ENCODE measurements at regions not wholly inside any gene's neighbourhood (a gene's known extent, or its start where the extent isn't known, plus 50 kb on each side); places are given as distances from the start of the nearest gene placed in this dataset.

DNA sequence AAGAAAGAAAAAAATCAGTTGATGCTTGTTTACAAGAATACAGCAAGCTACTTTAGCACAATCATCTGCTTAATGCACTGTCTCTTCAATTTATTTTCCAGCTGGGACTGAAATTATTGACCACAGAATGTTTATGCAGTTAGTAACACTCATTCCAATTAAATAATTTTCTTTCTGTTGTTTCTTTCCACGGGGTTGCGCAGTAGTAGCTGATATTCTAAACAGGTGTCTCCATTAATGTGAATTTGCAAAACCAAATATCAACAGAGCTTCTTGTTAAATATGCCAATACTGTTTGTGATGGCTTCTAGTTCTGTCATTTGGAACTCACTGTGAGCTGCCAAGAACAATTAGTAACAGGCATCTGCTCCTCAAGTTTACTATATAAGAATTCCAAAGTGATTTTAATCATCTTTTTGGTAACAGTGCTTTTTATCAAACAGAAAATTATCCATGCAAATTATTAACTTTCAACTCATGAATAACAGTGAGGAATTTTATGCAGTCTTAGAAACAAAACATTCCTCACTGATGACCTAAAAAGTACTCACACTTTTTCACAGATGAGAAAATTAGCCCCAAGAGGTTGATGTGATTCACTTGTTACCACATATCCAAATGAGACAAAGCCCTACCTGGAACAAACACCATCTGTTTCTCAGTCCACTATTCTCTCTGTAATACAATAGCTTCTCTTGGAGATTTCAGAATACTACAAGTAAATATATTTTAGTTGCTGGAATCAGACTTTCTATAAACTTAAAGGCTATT, 567.6 kb upstream of the RGMB start:
- ChIA-PET CTCF (no interaction called here), POLR2A (interaction anchor here (0.6 kb wide), 1 partner anchor 62 kb away, joined by 14 read pairs; no protein-coding TSS in a partner anchor)
- H3K36me3 ChIP-seq (ENCODE audit: control insufficient read depth, insufficient read depth, low read length): no peaks in the 10 kb centered on the region
- H3K9me3 ChIP-seq (ENCODE audit: control insufficient read depth, insufficient read depth, low read depth, low read length): no peaks in the 10 kb centered on the region
- no peak overlapping the region for H3K4me3 ChIP-seq (ENCODE audit: low read depth in 2 of 2, low read length in 2 of 2)
- no peak overlapping the region for H3K27ac ChIP-seq (ENCODE audit: low read length)
- in situ Hi-C loops (cut with HindIII; ENCODE audit: low pct_unique_long_range_greater_than_20kb, low sequenced_read_pairs): no loop called here
- no peak for ATAC-seq
- intact Hi-C loops (cut with micrococcal nuclease; ENCODE audit: unreplicated experiment): no loop called here
- no peaks in the 10 kb centered on the region for H3K4me1 ChIP-seq (ENCODE audit: control insufficient read depth, insufficient read depth, low read length)
- BruUV-seq (replicated peaks): no TSS peak
- no peak for DNase-seq (ENCODE audit: low read depth, low spot score)
- H3K27me3 ChIP-seq (ENCODE audit: control insufficient read depth, insufficient read depth, low read length): no peaks in the 10 kb centered on the region
- TF ChIP-seq POLR2AphosphoS5 (IDR thresholded peaks at IDR 0.05; ENCODE audit: low read depth, low read length) (no peak), TCF7L2 (IDR thresholded peaks at IDR 0.05; ENCODE audit: low read depth, low read length) (no peak), SIN3A (IDR thresholded peaks at IDR 0.05; ENCODE audit: borderline replicate concordance, insufficient read depth, low read depth, low read length) (no peak)
- TF ChIP-seq, protein P1, sequence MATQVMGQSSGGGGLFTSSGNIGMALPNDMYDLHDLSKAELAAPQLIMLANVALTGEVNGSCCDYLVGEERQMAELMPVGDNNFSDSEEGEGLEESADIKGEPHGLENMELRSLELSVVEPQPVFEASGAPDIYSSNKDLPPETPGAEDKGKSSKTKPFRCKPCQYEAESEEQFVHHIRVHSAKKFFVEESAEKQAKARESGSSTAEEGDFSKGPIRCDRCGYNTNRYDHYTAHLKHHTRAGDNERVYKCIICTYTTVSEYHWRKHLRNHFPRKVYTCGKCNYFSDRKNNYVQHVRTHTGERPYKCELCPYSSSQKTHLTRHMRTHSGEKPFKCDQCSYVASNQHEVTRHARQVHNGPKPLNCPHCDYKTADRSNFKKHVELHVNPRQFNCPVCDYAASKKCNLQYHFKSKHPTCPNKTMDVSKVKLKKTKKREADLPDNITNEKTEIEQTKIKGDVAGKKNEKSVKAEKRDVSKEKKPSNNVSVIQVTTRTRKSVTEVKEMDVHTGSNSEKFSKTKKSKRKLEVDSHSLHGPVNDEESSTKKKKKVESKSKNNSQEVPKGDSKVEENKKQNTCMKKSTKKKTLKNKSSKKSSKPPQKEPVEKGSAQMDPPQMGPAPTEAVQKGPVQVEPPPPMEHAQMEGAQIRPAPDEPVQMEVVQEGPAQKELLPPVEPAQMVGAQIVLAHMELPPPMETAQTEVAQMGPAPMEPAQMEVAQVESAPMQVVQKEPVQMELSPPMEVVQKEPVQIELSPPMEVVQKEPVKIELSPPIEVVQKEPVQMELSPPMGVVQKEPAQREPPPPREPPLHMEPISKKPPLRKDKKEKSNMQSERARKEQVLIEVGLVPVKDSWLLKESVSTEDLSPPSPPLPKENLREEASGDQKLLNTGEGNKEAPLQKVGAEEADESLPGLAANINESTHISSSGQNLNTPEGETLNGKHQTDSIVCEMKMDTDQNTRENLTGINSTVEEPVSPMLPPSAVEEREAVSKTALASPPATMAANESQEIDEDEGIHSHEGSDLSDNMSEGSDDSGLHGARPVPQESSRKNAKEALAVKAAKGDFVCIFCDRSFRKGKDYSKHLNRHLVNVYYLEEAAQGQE (IDR thresholded peaks at IDR 0.05; ENCODE audit: insufficient read depth in 1 of 2, low read depth in 2 of 2, low read length in 1 of 2): no peak
- TF ChIP-seq, protein P2, sequence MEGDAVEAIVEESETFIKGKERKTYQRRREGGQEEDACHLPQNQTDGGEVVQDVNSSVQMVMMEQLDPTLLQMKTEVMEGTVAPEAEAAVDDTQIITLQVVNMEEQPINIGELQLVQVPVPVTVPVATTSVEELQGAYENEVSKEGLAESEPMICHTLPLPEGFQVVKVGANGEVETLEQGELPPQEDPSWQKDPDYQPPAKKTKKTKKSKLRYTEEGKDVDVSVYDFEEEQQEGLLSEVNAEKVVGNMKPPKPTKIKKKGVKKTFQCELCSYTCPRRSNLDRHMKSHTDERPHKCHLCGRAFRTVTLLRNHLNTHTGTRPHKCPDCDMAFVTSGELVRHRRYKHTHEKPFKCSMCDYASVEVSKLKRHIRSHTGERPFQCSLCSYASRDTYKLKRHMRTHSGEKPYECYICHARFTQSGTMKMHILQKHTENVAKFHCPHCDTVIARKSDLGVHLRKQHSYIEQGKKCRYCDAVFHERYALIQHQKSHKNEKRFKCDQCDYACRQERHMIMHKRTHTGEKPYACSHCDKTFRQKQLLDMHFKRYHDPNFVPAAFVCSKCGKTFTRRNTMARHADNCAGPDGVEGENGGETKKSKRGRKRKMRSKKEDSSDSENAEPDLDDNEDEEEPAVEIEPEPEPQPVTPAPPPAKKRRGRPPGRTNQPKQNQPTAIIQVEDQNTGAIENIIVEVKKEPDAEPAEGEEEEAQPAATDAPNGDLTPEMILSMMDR (IDR thresholded peaks at IDR 0.05): no peak

DNA sequence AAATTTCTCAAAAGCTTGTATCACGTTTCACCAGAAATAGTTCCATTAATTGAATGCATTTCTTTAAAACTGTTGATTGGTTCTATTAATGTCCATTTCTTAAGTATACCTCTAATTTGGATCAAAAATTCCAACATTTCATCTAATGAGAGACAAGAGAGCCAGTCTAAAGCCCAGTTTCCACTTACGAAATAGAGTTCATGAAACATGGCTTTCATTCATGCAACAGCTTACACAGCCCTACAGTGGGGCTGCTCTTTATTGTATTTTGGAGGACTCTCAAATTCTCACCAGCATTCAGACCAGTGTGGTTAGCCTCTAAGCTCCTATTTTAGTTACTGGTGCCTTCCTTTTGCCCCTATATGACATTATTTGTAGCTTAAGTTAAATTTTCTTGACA, 566.9 kb upstream of the RGMB start:
- Histone ChIP-seq H3K27ac (ENCODE audit: low read length) (no peak overlapping the region), H3K27me3 (ENCODE audit: control insufficient read depth, insufficient read depth, low read length) (no peaks in the 10 kb centered on the region), H3K4me3 (ENCODE audit: low read depth in 2 of 2, low read length in 2 of 2) (no peak overlapping the region), H3K9me3 (ENCODE audit: control insufficient read depth, insufficient read depth, low read depth, low read length) (no peaks in the 10 kb centered on the region), H3K36me3 (ENCODE audit: control insufficient read depth, insufficient read depth, low read length) (no peaks in the 10 kb centered on the region), H3K4me1 (ENCODE audit: control insufficient read depth, insufficient read depth, low read length) (no peaks in the 10 kb centered on the region)
- DNase-seq (ENCODE audit: low read depth, low spot score): no peak
- TF ChIP-seq, protein P2 (IDR thresholded peaks at IDR 0.05): no peak
- no peak for TF ChIP-seq SIN3A (IDR thresholded peaks at IDR 0.05; ENCODE audit: borderline replicate concordance, insufficient read depth, low read depth, low read length)
- TF ChIP-seq, protein P1 (IDR thresholded peaks at IDR 0.05; ENCODE audit: insufficient read depth in 1 of 2, low read depth in 2 of 2, low read length in 1 of 2): no peak
- TF ChIP-seq POLR2AphosphoS5 (IDR thresholded peaks at IDR 0.05; ENCODE audit: low read depth, low read length): no peak
- TF ChIP-seq TCF7L2 (IDR thresholded peaks at IDR 0.05; ENCODE audit: low read depth, low read length): no peak
- no peak for ATAC-seq
- in situ Hi-C loops (cut with HindIII; ENCODE audit: low pct_unique_long_range_greater_than_20kb, low sequenced_read_pairs): no loop called here
- ChIA-PET CTCF (no interaction called here), POLR2A (no interaction called here)
- no TSS peak for BruUV-seq (replicated peaks)
- intact Hi-C loops (cut with micrococcal nuclease; ENCODE audit: unreplicated experiment): no loop called here
